ENCODE measurements at regions not wholly inside any gene's neighbourhood (a gene's known extent, or its start where the extent isn't known, plus 50 kb on each side); places are given as distances from the start of the nearest gene placed in this dataset.
"Not testable (repeated sequence)": the region's sequence is repeated elsewhere in the genome, so short reads cannot be mapped to it uniquely, and the experiment has no call there.

- no peak overlapping the region for H3K4me3 ChIP-seq (ENCODE audit: low read depth, low read length, poor library complexity, severe bottlenecking)
- H4K20me1 ChIP-seq (ENCODE audit: insufficient read depth, low read length): no peaks in the 10 kb centered on the region
- H3K27ac ChIP-seq (ENCODE audit: low read depth, low read length, poor library complexity, severe bottlenecking): no peak overlapping the region
- no peak overlapping the region for H3K9ac ChIP-seq (ENCODE audit: low read length)
- H3K4me2 ChIP-seq (ENCODE audit: low read length): no peak overlapping the region
- no peaks in the 10 kb centered on the region for H3K9me2 ChIP-seq (ENCODE audit: low read depth, low read length)
- no peaks in the 10 kb centered on the region for H3F3A ChIP-seq (ENCODE audit: insufficient read depth, low read length)
- no peak for TF ChIP-seq EZH2 (IDR thresholded peaks at IDR 0.05; ENCODE audit: borderline replicate concordance, low read length)
- no peak for TF ChIP-seq CTCF (IDR thresholded peaks at IDR 0.05; ENCODE audit: low read length)
- H3K4me1 ChIP-seq (ENCODE audit: insufficient read depth, low read length, severe bottlenecking): no peaks in the 10 kb centered on the region
- no peaks in the 10 kb centered on the region for H3K36me3 ChIP-seq (ENCODE audit: insufficient read depth, low read length)
- H3K79me2 ChIP-seq (ENCODE audit: insufficient read depth, low read length): no peaks in the 10 kb centered on the region
- no peaks in the 10 kb centered on the region for H3K9me3 ChIP-seq (ENCODE audit: low read length)
- H3K27me3 ChIP-seq (ENCODE audit: insufficient read depth, low read length): no peaks in the 10 kb centered on the region
- H2AFZ ChIP-seq (ENCODE audit: low read length): no peak overlapping the region
These were observed 2034.6 kb upstream of the ACO1 start for GRCh38 chr9:30349526-30350513.

GRCh38 chr9:30356221-30356620, 2028.2 kb upstream of the ACO1 start:
- no peak overlapping the region for H3K9ac ChIP-seq (ENCODE audit: low read length)
- no peaks in the 10 kb centered on the region for H3K9me3 ChIP-seq (ENCODE audit: low read length)
- no peaks in the 10 kb centered on the region for H3K9me2 ChIP-seq (ENCODE audit: low read depth, low read length)
- no peaks in the 10 kb centered on the region for H3K27me3 ChIP-seq (ENCODE audit: insufficient read depth, low read length)
- no peak overlapping the region for H3K27ac ChIP-seq (ENCODE audit: low read depth, low read length, poor library complexity, severe bottlenecking)
- no peak for TF ChIP-seq CTCF (IDR thresholded peaks at IDR 0.05; ENCODE audit: low read length)
- TF ChIP-seq EZH2 (IDR thresholded peaks at IDR 0.05; ENCODE audit: borderline replicate concordance, low read length): no peak
- H3K4me2 ChIP-seq (ENCODE audit: low read length): no peak overlapping the region
- no peaks in the 10 kb centered on the region for H3F3A ChIP-seq (ENCODE audit: insufficient read depth, low read length)
- no peak overlapping the region for H2AFZ ChIP-seq (ENCODE audit: low read length)
- no peaks in the 10 kb centered on the region for H3K36me3 ChIP-seq (ENCODE audit: insufficient read depth, low read length)
- no peaks in the 10 kb centered on the region for H3K79me2 ChIP-seq (ENCODE audit: insufficient read depth, low read length)
- H4K20me1 ChIP-seq (ENCODE audit: insufficient read depth, low read length): no peaks in the 10 kb centered on the region
- H3K4me3 ChIP-seq (ENCODE audit: low read depth, low read length, poor library complexity, severe bottlenecking): no peak overlapping the region
- H3K4me1 ChIP-seq (ENCODE audit: insufficient read depth, low read length, severe bottlenecking): no peaks in the 10 kb centered on the region

- Histone ChIP-seq H3K27me3 (ENCODE audit: insufficient read depth, low read length) (no peaks in the 10 kb centered on the region), H3F3A (ENCODE audit: insufficient read depth, low read length) (no peaks in the 10 kb centered on the region), H3K4me3 (ENCODE audit: low read depth, low read length, poor library complexity, severe bottlenecking) (no peak overlapping the region), H3K4me2 (ENCODE audit: low read length) (no peak overlapping the region), H3K27ac (ENCODE audit: low read depth, low read length, poor library complexity, severe bottlenecking) (no peak overlapping the region), H3K9ac (ENCODE audit: low read length) (no peak overlapping the region), H3K36me3 (ENCODE audit: insufficient read depth, low read length) (no peaks in the 10 kb centered on the region), H3K9me2 (ENCODE audit: low read depth, low read length) (no peaks in the 10 kb centered on the region), H2AFZ (ENCODE audit: low read length) (no peak overlapping the region), H4K20me1 (ENCODE audit: insufficient read depth, low read length) (no peaks in the 10 kb centered on the region), H3K9me3 (ENCODE audit: low read length) (no peaks in the 10 kb centered on the region), H3K79me2 (ENCODE audit: insufficient read depth, low read length) (no peaks in the 10 kb centered on the region), H3K4me1 (ENCODE audit: insufficient read depth, low read length, severe bottlenecking) (no peaks in the 10 kb centered on the region)
- TF ChIP-seq CTCF (IDR thresholded peaks at IDR 0.05; ENCODE audit: low read length) (no peak), EZH2 (IDR thresholded peaks at IDR 0.05; ENCODE audit: borderline replicate concordance, low read length) (no peak)
These were observed 2022.1 kb upstream of the ACO1 start for GRCh38 chr9:30362373-30362772.

GRCh38 chr9:30366140-30366539, 2018.3 kb upstream of the ACO1 start:
- H3K9ac ChIP-seq (ENCODE audit: low read length); H2AFZ ChIP-seq (ENCODE audit: low read length); H3K36me3 ChIP-seq (ENCODE audit: insufficient read depth, low read length); H3K9me3 ChIP-seq (ENCODE audit: low read length); H3K9me2 ChIP-seq (ENCODE audit: low read depth, low read length); H3K79me2 ChIP-seq (ENCODE audit: insufficient read depth, low read length); H3K4me2 ChIP-seq (ENCODE audit: low read length); H3K4me1 ChIP-seq (ENCODE audit: insufficient read depth, low read length, severe bottlenecking); H3K27me3 ChIP-seq (ENCODE audit: insufficient read depth, low read length); H3K27ac ChIP-seq (ENCODE audit: low read depth, low read length, poor library complexity, severe bottlenecking); H3F3A ChIP-seq (ENCODE audit: insufficient read depth, low read length); H3K4me3 ChIP-seq (ENCODE audit: low read depth, low read length, poor library complexity, severe bottlenecking); H4K20me1 ChIP-seq (ENCODE audit: insufficient read depth, low read length): not testable (repeated sequence)
